ENCODE measurements at regions not wholly inside any gene's neighbourhood (a gene's known extent, or its start where the extent isn't known, plus 50 kb on each side); places are given as distances from the start of the nearest gene placed in this dataset.

- H4K20me1 ChIP-seq (ENCODE audit: insufficient read depth) = no peaks in the 10 kb centered on the region
- H3K36me3 ChIP-seq (ENCODE audit: low read depth) = no peaks in the 10 kb centered on the region
- peak overlapping the region; percentile 82 for H3K9ac ChIP-seq
- peaks cover 26% of the 10 kb centered on the region for H3K4me1 ChIP-seq (ENCODE audit: insufficient read depth)
- peak overlapping the region; percentile 97 for H3K27ac ChIP-seq
- no peaks in the 10 kb centered on the region for H3K79me2 ChIP-seq (ENCODE audit: insufficient read depth)
- DNase-seq = peak; percentile 90
- H2AFZ ChIP-seq = peak overlapping the region; percentile 63
- in situ Hi-C loops (cut with MboI) = no loop called here
- no peaks in the 10 kb centered on the region for H3K9me3 ChIP-seq (ENCODE audit: low read depth)
- 6 to 17% methylated on average over 9 to 11 of the region's 11 CpGs for WGBS, 2 experiments (ENCODE audit: low coverage in 1 of 2, low lambda C conversion rate in 2 of 2, missing lambda C conversion rate in 2 of 2)
- no peak for TF ChIP-seq EZH2 (IDR thresholded peaks at IDR 0.05; ENCODE audit: insufficient read depth, poor library complexity, severe bottlenecking)
- TF ChIP-seq EZH2phosphoT487 (IDR thresholded peaks at IDR 0.05; ENCODE audit: insufficient read depth, low read depth) = no peak
- peak overlapping the region; percentile 43 for H3K4me3 ChIP-seq
- H3K27me3 ChIP-seq (replicated peaks; ENCODE audit: insufficient read depth) = no peaks in the 10 kb centered on the region
- H3F3A ChIP-seq (ENCODE audit: insufficient read depth) = peaks cover 15% of the 10 kb centered on the region; the same call in 1 of the 2 replicates
- no peaks in the 10 kb centered on the region for H3K9me2 ChIP-seq (ENCODE audit: insufficient read depth)
- peak overlapping the region; percentile 49 for H3K4me2 ChIP-seq (ENCODE audit: unreplicated experiment)
Measured at GRCh38 chr2:43158259-43158880, 68.0 kb downstream of the ZFP36L2 start.

- no peak overlapping the region for H2AFZ ChIP-seq
- no peaks in the 10 kb centered on the region for H3K9me2 ChIP-seq (ENCODE audit: insufficient read depth)
- no peaks in the 10 kb centered on the region for H4K20me1 ChIP-seq (ENCODE audit: insufficient read depth)
- H3K4me3 ChIP-seq = no peak overlapping the region
- no peaks in the 10 kb centered on the region for H3K27me3 ChIP-seq (replicated peaks; ENCODE audit: insufficient read depth)
- peak overlapping the region; percentile 49 for H3K4me2 ChIP-seq (ENCODE audit: unreplicated experiment)
- in situ Hi-C loops (cut with MboI) = no loop called here
- TF ChIP-seq EZH2 (IDR thresholded peaks at IDR 0.05; ENCODE audit: insufficient read depth, poor library complexity, severe bottlenecking) = no peak
- no peak for TF ChIP-seq EZH2phosphoT487 (IDR thresholded peaks at IDR 0.05; ENCODE audit: insufficient read depth, low read depth)
- no peaks in the 10 kb centered on the region for H3K9me3 ChIP-seq (ENCODE audit: low read depth)
- H3K36me3 ChIP-seq (ENCODE audit: low read depth) = no peaks in the 10 kb centered on the region
- H3K27ac ChIP-seq = peak overlapping the region; percentile 97
- peak overlapping the region; percentile 82 for H3K9ac ChIP-seq
- WGBS, 2 experiments (ENCODE audit: low coverage in 1 of 2, low lambda C conversion rate in 2 of 2, missing lambda C conversion rate in 2 of 2) = 78 to 83% methylated on average over 13 to 14 of the region's 14 CpGs
- DNase-seq = peak; percentile 49
- H3K79me2 ChIP-seq (ENCODE audit: insufficient read depth) = no peaks in the 10 kb centered on the region
- peaks cover 26% of the 10 kb centered on the region for H3K4me1 ChIP-seq (ENCODE audit: insufficient read depth)
- H3F3A ChIP-seq (ENCODE audit: insufficient read depth) = peaks cover 15% of the 10 kb centered on the region; the same call in 1 of the 2 replicates
Measured at GRCh38 chr2:43157506-43158246, 68.7 kb downstream of the ZFP36L2 start.

- Histone ChIP-seq H3K9me3 (ENCODE audit: low read depth) (no peaks in the 10 kb centered on the region), H3K9me2 (ENCODE audit: insufficient read depth) (no peaks in the 10 kb centered on the region), H3K4me2 (ENCODE audit: unreplicated experiment) (no peak overlapping the region), H3K27ac (no peak overlapping the region), H3K27me3 (replicated peaks; ENCODE audit: insufficient read depth) (no peaks in the 10 kb centered on the region), H4K20me1 (ENCODE audit: insufficient read depth) (no peaks in the 10 kb centered on the region), H3K4me3 (no peak overlapping the region), H2AFZ (no peak overlapping the region), H3F3A (ENCODE audit: insufficient read depth) (peaks cover 15% of the 10 kb centered on the region; the same call in 1 of the 2 replicates), H3K4me1 (ENCODE audit: insufficient read depth) (peaks cover 26% of the 10 kb centered on the region), H3K36me3 (ENCODE audit: low read depth) (no peaks in the 10 kb centered on the region), H3K79me2 (ENCODE audit: insufficient read depth) (no peaks in the 10 kb centered on the region), H3K9ac (no peak overlapping the region)
- no peak for DNase-seq
- WGBS, 2 experiments (ENCODE audit: low coverage in 1 of 2, low lambda C conversion rate in 2 of 2, missing lambda C conversion rate in 2 of 2) = 86 to 89% methylated on average over 13 of the region's 13 CpGs
- in situ Hi-C loops (cut with MboI) = no loop called here
- no peak for TF ChIP-seq EZH2 (IDR thresholded peaks at IDR 0.05; ENCODE audit: insufficient read depth, poor library complexity, severe bottlenecking)
- TF ChIP-seq EZH2phosphoT487 (IDR thresholded peaks at IDR 0.05; ENCODE audit: insufficient read depth, low read depth) = no peak
Measured at GRCh38 chr2:43155851-43156411, 70.5 kb downstream of the ZFP36L2 start.

- H3K9ac ChIP-seq = no peak overlapping the region
- DNase-seq = no peak
- no peaks in the 10 kb centered on the region for H3K9me3 ChIP-seq (ENCODE audit: low read depth)
- TF ChIP-seq EZH2 (IDR thresholded peaks at IDR 0.05; ENCODE audit: insufficient read depth, poor library complexity, severe bottlenecking) (no peak), EZH2phosphoT487 (IDR thresholded peaks at IDR 0.05; ENCODE audit: insufficient read depth, low read depth) (no peak)
- H3K4me3 ChIP-seq = no peak overlapping the region
- no peak overlapping the region for H2AFZ ChIP-seq
- no peak overlapping the region for H3K4me2 ChIP-seq (ENCODE audit: unreplicated experiment)
- H3K79me2 ChIP-seq (ENCODE audit: insufficient read depth) = no peaks in the 10 kb centered on the region
- in situ Hi-C loops (cut with MboI) = no loop called here
- no peaks in the 10 kb centered on the region for H3K27me3 ChIP-seq (replicated peaks; ENCODE audit: insufficient read depth)
- 67 to 78% methylated on average over 4 to 5 of the region's 5 CpGs for WGBS, 2 experiments (ENCODE audit: low coverage in 1 of 2, low lambda C conversion rate in 2 of 2, missing lambda C conversion rate in 2 of 2)
- H3K36me3 ChIP-seq (ENCODE audit: low read depth) = no peaks in the 10 kb centered on the region
- H3K4me1 ChIP-seq (ENCODE audit: insufficient read depth) = peaks cover 19% of the 10 kb centered on the region
- H4K20me1 ChIP-seq (ENCODE audit: insufficient read depth) = no peaks in the 10 kb centered on the region
- H3F3A ChIP-seq (ENCODE audit: insufficient read depth) = peaks cover 14% of the 10 kb centered on the region; the same call in 1 of the 2 replicates
- H3K9me2 ChIP-seq (ENCODE audit: insufficient read depth) = no peaks in the 10 kb centered on the region
- no peak overlapping the region for H3K27ac ChIP-seq
Measured at GRCh38 chr2:43154685-43155084, 71.7 kb downstream of the ZFP36L2 start.
